Astrocyte of the spinal cord (primary cell): ENCODE measurements at regions not wholly inside any gene's neighbourhood (a gene's known extent, or its start where the extent isn't known, plus 50 kb on each side); places are given as distances from the start of the nearest gene placed in this dataset.

Experiments used
- DNase-seq: peaks from one replicate; pipeline ENCODE4 v3.0.0; 2011; ENCODE audit warnings: low read depth, low spot score
- H3K4me3 ChIP-seq: 2 replicates; pipeline ENCODE4 v1.5.1; 2011; ENCODE audit warnings: low read depth, mild to moderate bottlenecking, low read length, moderate library complexity
- CTCF ChIP-seq: IDR thresholded peaks from 2 replicates; pipeline ENCODE4 v1.5.1; 2012; ENCODE audit warnings: low read depth, mild to moderate bottlenecking, low read length, inconsistent platforms
- in situ Hi-C: cut with HindIII; loops from 2 replicates; pipeline ENCODE4 v1.10.0; 2017; ENCODE audit warnings: low sequenced_read_pairs

- in situ Hi-C loops = no loop called here
- TF ChIP-seq CTCF = no peak
- no peak overlapping the region for H3K4me3 ChIP-seq
- no peak for DNase-seq
Measured at GRCh38 chr2:16853088-16853487, 187.5 kb upstream of the CYRIA start.

GRCh38 chr2:16852651-16853050 lies 187.0 kb upstream of the CYRIA start:
- DNase-seq = no peak
- in situ Hi-C loops = no loop called here
- H3K4me3 ChIP-seq = no peak overlapping the region
- TF ChIP-seq CTCF = no peak

- no peak for TF ChIP-seq CTCF
- in situ Hi-C loops = no loop called here
- H3K4me3 ChIP-seq = no peak overlapping the region
- no peak for DNase-seq
Measured at GRCh38 chr2:16851126-16851525, 185.5 kb upstream of the CYRIA start.

- no peak for TF ChIP-seq CTCF
- DNase-seq = no peak
- in situ Hi-C loops = no loop called here
- no peak overlapping the region for H3K4me3 ChIP-seq
Measured at GRCh38 chr2:16840496-16841172, 175.0 kb upstream of the CYRIA start.

GRCh38 chr2:16832910-16833309 lies 167.3 kb upstream of the CYRIA start:
- TF ChIP-seq CTCF = no peak
- in situ Hi-C loops = no loop called here
- no peak for DNase-seq
- no peak overlapping the region for H3K4me3 ChIP-seq

GRCh38 chr2:16828828-16829160 lies 163.2 kb upstream of the CYRIA start:
- DNase-seq = no peak
- no peak for TF ChIP-seq CTCF
- in situ Hi-C loops = no loop called here
- no peak overlapping the region for H3K4me3 ChIP-seq
